ENCODE measurements at regions not wholly inside any gene's neighbourhood (a gene's known extent, or its start where the extent isn't known, plus 50 kb on each side); places are given as distances from the start of the nearest gene placed in this dataset.

DNA sequence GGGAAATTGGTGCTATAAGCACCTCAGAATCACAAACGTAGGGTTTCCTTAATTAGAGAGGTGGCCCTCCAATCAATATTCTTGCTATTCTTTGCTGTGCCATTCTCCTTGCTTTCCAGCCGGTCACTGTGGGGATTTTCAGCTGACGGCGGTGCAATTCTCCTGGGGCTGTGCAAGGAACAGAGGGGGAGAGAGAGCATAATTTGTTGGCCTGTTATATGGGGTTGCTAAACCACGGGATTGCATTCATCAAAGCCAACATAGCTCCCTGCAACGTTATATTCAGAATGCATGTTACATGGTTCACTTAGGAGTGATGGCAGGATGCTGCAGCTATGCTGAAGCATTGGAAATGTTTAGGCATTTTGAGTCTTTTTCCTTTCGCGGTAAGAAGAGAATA is 441.3 kb upstream of the CLINT1 start:
- TF ChIP-seq CTCF (optimal IDR thresholded peaks at IDR 0.05 in 1 of 3, IDR thresholded peaks at IDR 0.05 in 1 of 3, conservative IDR thresholded peaks at IDR 0.05 in 1 of 3; ENCODE audit: extremely low read depth in 1 of 3, insufficient read depth in 2 of 3, low read length in 3 of 3) (no peak), EZH2 (IDR thresholded peaks at IDR 0.05; ENCODE audit: low read length) (no peak)

Measured in keratinocyte (primary cell).